Osteoblast (primary cell): ENCODE measurements at regions not wholly inside any gene's neighbourhood (a gene's known extent, or its start where the extent isn't known, plus 50 kb on each side); places are given as distances from the start of the nearest gene placed in this dataset.

ENCODE experiments used
- DNase-seq: peaks from one replicate; pipeline ENCODE4 v3.0.0; 2011; ENCODE audit warnings: low spot score, mixed read lengths; ENCODE audit not compliant: insufficient read length; ENCODE audit errors: missing footprints
- H2AFZ ChIP-seq: 2 replicates; pipeline ENCODE4 v1.6.0; 2011; ENCODE audit warnings: mild to moderate bottlenecking, low read length
- H3K27ac ChIP-seq: 2 replicates; pipeline ENCODE4 v1.5.1; 2011; ENCODE audit warnings: mild to moderate bottlenecking, low read depth, low read length, moderate library complexity
- H3K27me3 ChIP-seq: 2 replicates; pipeline ENCODE4 v1.6.0; 2012; ENCODE audit warnings: mild to moderate bottlenecking, control low read depth, inconsistent platforms, low read length, moderate library complexity; ENCODE audit not compliant: insufficient read depth
- H3K36me3 ChIP-seq: 2 replicates; pipeline ENCODE4 v1.5.1; 2011; ENCODE audit warnings: mild to moderate bottlenecking, low read length, control low read depth, moderate library complexity; ENCODE audit not compliant: insufficient read depth
- H3K4me1 ChIP-seq: 2 replicates; pipeline ENCODE4 v1.5.1; 2011; ENCODE audit warnings: mild to moderate bottlenecking, low read length, control low read depth, moderate library complexity; ENCODE audit not compliant: insufficient read depth
- H3K4me2 ChIP-seq: 2 replicates; pipeline ENCODE4 v1.6.0; 2011; ENCODE audit warnings: mild to moderate bottlenecking, low read length; ENCODE audit not compliant: insufficient read depth
- H3K4me3 ChIP-seq: fragments of 200-600 bp; sonication (generic); 3 replicates; pipeline ENCODE4 v1.5.1; 2012; ENCODE audit warnings: mild to moderate bottlenecking, low read length, inconsistent platforms; ENCODE audit not compliant: insufficient read depth
- H3K79me2 ChIP-seq: 2 replicates; pipeline ENCODE4 v1.6.0; 2012; ENCODE audit warnings: mild to moderate bottlenecking, low read length, control low read depth, inconsistent platforms; ENCODE audit not compliant: insufficient read depth
- H3K9me3 ChIP-seq: 2 replicates; pipeline ENCODE4 v1.5.1; 2011; ENCODE audit warnings: low read depth, low read length, control low read depth
- H4K20me1 ChIP-seq: 2 replicates; pipeline ENCODE4 v1.6.0; 2012; ENCODE audit warnings: mild to moderate bottlenecking, low read length, control low read depth; ENCODE audit not compliant: insufficient read depth
- CTCF ChIP-seq: IDR thresholded peaks from 2 replicates; pipeline ENCODE4 v1.5.1; 2011; ENCODE audit warnings: mild to moderate bottlenecking, low read depth, low read length, moderate library complexity; ENCODE audit errors: extremely low read depth

DNA sequence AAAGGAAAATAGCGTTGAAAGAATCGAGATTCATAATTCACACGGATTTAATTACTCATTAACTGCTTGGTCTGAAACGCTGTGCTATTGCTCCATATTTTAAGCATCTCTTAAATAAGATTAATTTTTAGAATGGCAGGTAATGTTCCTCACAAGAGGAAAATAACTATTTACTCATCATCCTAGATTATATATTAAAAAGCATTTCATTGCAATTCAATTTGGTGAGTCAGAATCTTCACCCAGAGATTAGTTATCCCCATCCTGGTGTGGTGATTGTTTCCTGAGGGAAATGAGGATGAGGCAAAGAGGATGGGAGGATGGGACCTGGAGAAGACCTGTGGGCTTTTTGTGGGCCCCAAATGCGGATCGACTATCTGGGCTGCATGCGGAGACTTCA, 145.5 kb upstream of the MAP1B start:
- no peak for TF ChIP-seq CTCF
- H3K9me3 ChIP-seq: no peaks in the 10 kb centered on the region
- no peaks in the 10 kb centered on the region for H3K4me1 ChIP-seq
- H3K27ac ChIP-seq: no peak overlapping the region
- no peaks in the 10 kb centered on the region for H3K36me3 ChIP-seq
- H3K4me3 ChIP-seq: no peak overlapping the region
- no peaks in the 10 kb centered on the region for H4K20me1 ChIP-seq
- H3K4me2 ChIP-seq: no peak overlapping the region
- peaks cover 11% of the 10 kb centered on the region for H3K27me3 ChIP-seq
- no peak for DNase-seq
- H3K79me2 ChIP-seq: no peaks in the 10 kb centered on the region
- H2AFZ ChIP-seq: no peak overlapping the region

GRCh38 chr5:71969460-71969859, 137.8 kb upstream of the MAP1B start:
- no peaks in the 10 kb centered on the region for H3K4me1 ChIP-seq
- H3K27ac ChIP-seq: no peak overlapping the region
- no peak for TF ChIP-seq CTCF
- H4K20me1 ChIP-seq: no peaks in the 10 kb centered on the region
- DNase-seq: no peak
- no peak overlapping the region for H3K4me2 ChIP-seq
- no peaks in the 10 kb centered on the region for H3K36me3 ChIP-seq
- H2AFZ ChIP-seq: no peak overlapping the region
- H3K27me3 ChIP-seq: peaks cover 11% of the 10 kb centered on the region
- H3K9me3 ChIP-seq: no peaks in the 10 kb centered on the region
- H3K4me3 ChIP-seq: no peak overlapping the region
- no peaks in the 10 kb centered on the region for H3K79me2 ChIP-seq

GRCh38 chr5:71971862-71972261, 135.4 kb upstream of the MAP1B start:
- Histone ChIP-seq H3K79me2 (no peaks in the 10 kb centered on the region), H2AFZ (no peak overlapping the region), H3K27ac (no peak overlapping the region), H3K9me3 (no peaks in the 10 kb centered on the region), H4K20me1 (no peaks in the 10 kb centered on the region), H3K4me2 (no peak overlapping the region), H3K4me1 (no peaks in the 10 kb centered on the region), H3K36me3 (no peaks in the 10 kb centered on the region), H3K27me3 (no peaks in the 10 kb centered on the region), H3K4me3 (no peak overlapping the region)
- TF ChIP-seq CTCF: no peak
- DNase-seq: no peak

- no peak for DNase-seq
- Histone ChIP-seq H3K9me3 (no peaks in the 10 kb centered on the region), H3K27ac (no peak overlapping the region), H2AFZ (no peak overlapping the region), H3K79me2 (no peaks in the 10 kb centered on the region), H3K27me3 (peaks cover 3% of the 10 kb centered on the region), H3K4me1 (no peaks in the 10 kb centered on the region), H4K20me1 (no peaks in the 10 kb centered on the region), H3K4me3 (no peak overlapping the region), H3K36me3 (no peaks in the 10 kb centered on the region), H3K4me2 (no peak overlapping the region)
- no peak for TF ChIP-seq CTCF
Observed at GRCh38 chr5:71972777-71973473, 134.3 kb upstream of the MAP1B start.
